Natural killer cell treated with Interleukin-12 subunit alpha and Interleukin-12 subunit beta and Interleukin-15 and Interleukin-18, amount 100 ng/mL, for 72 hours (primary cell): ENCODE measurements at regions not wholly inside any gene's neighbourhood (a gene's known extent, or its start where the extent isn't known, plus 50 kb on each side); places are given as distances from the start of the nearest gene placed in this dataset.

Experiments
- ATAC-seq, 2 donors: fragments of 150-1000 bp; cut with Tn5 transposase in 1 of 2; sonication (Bioruptor Pico), chemical (Tn5 transposase) in 1 of 2; 2 replicates each; pipeline ENCODE4 v1.10.0; 2021
- DNase-seq: peaks from one replicate; pipeline ENCODE4 v3.0.0; 2022; ENCODE audit warnings: low spot score
- H3K27ac Mint-ChIP-seq, 2 donors: 1 replicate in 1 of 2; 2 replicates in 1 of 2; pipeline ENCODE4 v1.8.0; 2022; ENCODE audit warnings: mixed read lengths in 2 of 2, mild to moderate bottlenecking in 1 of 2, moderate library complexity in 1 of 2
- H3K27me3 Mint-ChIP-seq, 2 donors: 1 replicate in 1 of 2; 2 replicates in 1 of 2; pipeline ENCODE4 v1.8.0; 2022; ENCODE audit warnings: mixed read lengths in 2 of 2
- H3K36me3 Mint-ChIP-seq: one replicate; pipeline ENCODE4 v1.8.0; 2022; ENCODE audit warnings: mixed read lengths
- H3K4me1 Mint-ChIP-seq, 2 donors: 1 replicate in 1 of 2; 2 replicates in 1 of 2; pipeline ENCODE4 v1.8.0; 2022; ENCODE audit warnings: low read depth in 2 of 2, mixed read lengths in 2 of 2, mild to moderate bottlenecking in 1 of 2
- H3K4me3 Mint-ChIP-seq: one replicate; pipeline ENCODE4 v1.8.0; 2022; ENCODE audit warnings: mixed read lengths
- H3K9me3 Mint-ChIP-seq: 2 replicates; pipeline ENCODE4 v1.8.0; 2022; ENCODE audit warnings: mixed read lengths

DNA sequence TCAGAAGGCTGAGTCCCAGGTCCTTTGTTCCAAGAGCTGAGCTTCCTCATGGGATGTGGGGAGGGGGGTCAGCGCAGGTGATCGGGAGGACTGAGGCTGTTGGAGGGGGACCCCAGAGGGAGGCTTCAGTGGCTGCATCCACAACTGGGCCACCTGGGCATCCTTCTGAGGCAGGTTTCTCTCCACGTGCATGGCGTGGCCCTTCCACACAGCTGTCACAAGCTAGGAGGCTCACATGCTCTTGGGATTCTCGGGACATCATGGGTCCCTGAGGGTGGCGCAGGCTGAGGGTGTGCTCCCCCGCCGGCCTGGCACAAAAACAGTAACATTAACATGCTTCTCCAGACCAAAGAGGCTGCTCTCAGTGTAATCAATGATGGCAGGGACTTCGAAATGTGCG, 229.6 kb upstream of the AJAP1 start:
- Mint-ChIP-seq H3K27ac (no peak overlapping the region), H3K4me3 (no peak overlapping the region), H3K36me3 (no peaks in the 10 kb centered on the region), H3K27me3 (peaks cover 5 to 7% of the 10 kb centered on the region in 2 donors), H3K9me3 (peaks cover 9% of the 10 kb centered on the region), H3K4me1 (no peaks in the 10 kb centered on the region)
- ATAC-seq (no peak), DNase-seq (no peak)

DNA sequence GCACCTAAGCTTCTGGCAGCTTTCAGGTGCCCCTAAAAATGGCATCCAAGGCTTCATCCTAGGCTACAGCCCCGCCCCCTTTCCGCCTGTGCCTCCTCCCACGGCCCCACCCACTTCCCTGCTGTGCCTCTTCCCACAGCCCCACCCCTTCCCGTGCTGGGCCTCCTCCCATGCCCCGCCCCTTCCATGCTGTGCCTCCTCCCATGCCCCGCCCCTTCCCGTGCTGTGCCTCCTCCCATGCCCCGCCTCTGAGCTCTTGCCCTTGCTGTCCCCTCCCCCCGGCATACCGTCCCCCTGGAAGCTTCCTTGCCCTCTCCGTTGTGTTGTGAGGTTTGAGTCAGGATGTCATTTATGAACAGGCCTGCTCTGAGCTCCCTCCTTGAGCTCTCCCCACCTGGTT, 228.5 kb upstream of the AJAP1 start:
- H3K27ac Mint-ChIP-seq: no peak overlapping the region

DNA sequence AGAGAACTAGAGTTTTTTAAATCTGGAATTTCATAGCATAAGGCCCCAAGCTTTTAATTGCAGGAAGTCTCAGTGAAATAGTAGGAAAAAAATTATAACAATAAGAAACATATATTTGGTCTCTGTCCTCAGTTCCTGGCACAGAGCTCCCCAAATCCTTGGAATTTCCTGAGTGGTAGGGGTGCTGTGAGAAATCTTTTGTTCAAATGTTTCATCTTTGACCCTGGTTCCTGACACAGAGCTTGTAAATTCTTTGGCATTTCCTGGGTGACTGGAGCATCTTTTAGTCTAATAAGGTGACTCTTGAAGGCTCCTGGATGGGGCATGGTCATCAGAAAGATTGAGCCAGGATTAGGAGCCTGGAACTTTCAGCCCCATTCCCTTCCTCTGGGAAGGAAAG, 225.7 kb upstream of the AJAP1 start:
- Mint-ChIP-seq H3K36me3 (no peaks in the 10 kb centered on the region), H3K27me3 (no peaks in the 10 kb centered on the region), H3K9me3 (peaks cover 4% of the 10 kb centered on the region), H3K4me1 (no peaks in the 10 kb centered on the region), H3K27ac (no peak overlapping the region), H3K4me3 (no peak overlapping the region)
- DNase-seq: no peak
- ATAC-seq: no peak

More for the DNA sequence above, 228.5 kb upstream of the AJAP1 start:
- Mint-ChIP-seq H3K4me1 (no peaks in the 10 kb centered on the region), H3K36me3 (no peaks in the 10 kb centered on the region), H3K27me3 (no peaks in the 10 kb centered on the region), H3K9me3 (peaks cover 4% of the 10 kb centered on the region), H3K4me3 (no peak overlapping the region)
- DNase-seq: no peak
- no peak for ATAC-seq

DNA sequence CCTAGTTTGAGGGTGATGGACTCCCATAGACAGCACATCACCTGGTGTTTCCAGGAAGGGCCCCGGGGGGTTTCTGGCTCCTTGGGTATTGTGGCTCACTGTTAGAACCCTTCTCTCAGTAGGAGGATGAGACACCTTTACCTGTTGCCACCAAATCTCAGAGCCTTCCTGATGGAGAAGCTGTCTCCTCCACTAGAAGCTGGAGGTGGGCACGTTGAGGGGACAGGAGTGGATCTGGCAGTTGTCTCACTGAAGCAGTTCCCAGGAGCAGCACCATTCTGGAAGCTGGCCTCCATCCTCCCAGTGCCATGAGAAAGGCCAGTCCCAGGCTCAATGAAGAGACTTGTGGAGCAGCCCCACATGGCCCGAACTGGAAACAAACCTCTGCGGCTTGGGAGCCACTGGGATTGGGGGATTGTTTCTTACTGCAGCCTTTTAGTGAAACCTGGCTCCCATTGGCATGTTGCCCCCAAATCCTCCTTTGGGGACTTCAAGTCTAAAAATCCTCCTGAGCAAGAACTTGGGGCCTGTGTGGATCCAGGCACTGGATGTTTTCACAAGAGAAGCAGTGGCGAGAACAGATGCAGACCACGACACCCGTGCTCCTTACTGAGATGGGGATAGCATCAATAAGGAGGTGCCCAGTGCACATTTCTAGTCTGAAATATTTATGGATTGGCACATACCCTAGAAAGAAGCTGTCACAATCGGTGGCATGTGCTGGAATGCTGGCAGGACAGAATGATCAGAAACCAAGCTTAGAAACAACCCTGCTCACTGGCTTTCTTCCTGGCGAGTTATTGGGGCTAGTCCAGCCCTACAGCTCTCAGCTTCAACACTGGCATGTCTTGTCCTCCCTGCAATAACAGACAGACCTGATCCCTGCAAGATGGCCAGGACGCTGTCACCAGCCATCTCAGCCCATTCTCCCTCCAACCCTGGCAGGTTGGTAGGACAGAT, 223.7 kb upstream of the AJAP1 start:
- Mint-ChIP-seq H3K9me3 (peaks cover 4% of the 10 kb centered on the region), H3K27ac (no peak overlapping the region), H3K4me3 (no peak overlapping the region), H3K27me3 (peaks cover 0 to 11% of the 10 kb centered on the region in 2 donors), H3K36me3 (no peaks in the 10 kb centered on the region), H3K4me1 (no peaks in the 10 kb centered on the region)
- ATAC-seq: no peak
- DNase-seq: peak; percentile 49

DNA sequence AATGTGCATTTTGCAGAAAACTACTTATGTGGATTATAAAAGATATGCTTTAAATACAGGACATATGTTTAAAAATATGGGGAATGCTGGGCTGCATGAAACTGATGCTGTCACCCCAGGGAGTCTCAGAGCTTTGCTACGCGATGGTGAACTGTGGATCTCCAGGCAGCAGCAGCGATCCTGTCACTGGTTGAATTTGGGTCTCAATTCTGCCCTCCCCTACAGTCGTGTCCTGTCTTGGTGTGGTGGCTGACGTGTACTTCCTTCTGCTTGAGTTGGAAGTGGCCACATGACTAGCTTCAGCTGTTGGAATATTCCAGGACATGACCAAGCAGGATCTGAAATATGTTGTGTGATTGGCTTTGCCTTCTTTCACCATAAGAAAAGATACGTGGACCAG, 222.9 kb upstream of the AJAP1 start:
- no peak for ATAC-seq
- no peak overlapping the region for H3K27ac Mint-ChIP-seq
- peaks cover 0 to 13% of the 10 kb centered on the region in 2 donors for H3K27me3 Mint-ChIP-seq
- no peaks in the 10 kb centered on the region for H3K4me1 Mint-ChIP-seq
- peaks cover 4% of the 10 kb centered on the region for H3K9me3 Mint-ChIP-seq
- H3K4me3 Mint-ChIP-seq: no peak overlapping the region
- H3K36me3 Mint-ChIP-seq: no peaks in the 10 kb centered on the region
- DNase-seq: no peak

DNA sequence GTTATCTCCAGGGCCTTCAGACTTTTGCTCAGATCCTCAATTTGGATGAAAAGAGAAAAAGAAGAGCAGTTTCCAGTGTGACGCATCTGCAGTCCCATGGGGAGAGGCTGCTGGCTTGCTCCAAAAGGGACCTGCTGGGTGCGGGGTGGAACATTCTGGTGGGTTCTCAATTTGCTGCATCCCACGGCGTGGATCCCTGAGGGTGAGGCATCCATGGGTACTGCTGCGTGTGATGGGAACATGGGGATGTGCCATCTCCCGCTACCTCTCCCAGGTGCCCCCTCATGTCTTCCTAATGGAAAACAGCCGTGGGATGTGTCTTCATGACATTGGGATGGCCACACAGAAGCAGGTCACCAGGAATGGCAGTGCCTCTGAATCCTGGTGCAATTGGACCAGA, 221.3 kb upstream of the AJAP1 start:
- Mint-ChIP-seq H3K9me3 (no peaks in the 10 kb centered on the region), H3K27me3 (peaks cover 3 to 13% of the 10 kb centered on the region in 2 donors), H3K27ac (no peak overlapping the region), H3K4me3 (no peak overlapping the region), H3K36me3 (no peaks in the 10 kb centered on the region), H3K4me1 (no peaks in the 10 kb centered on the region)
- DNase-seq (no peak), ATAC-seq (no peak)

DNA sequence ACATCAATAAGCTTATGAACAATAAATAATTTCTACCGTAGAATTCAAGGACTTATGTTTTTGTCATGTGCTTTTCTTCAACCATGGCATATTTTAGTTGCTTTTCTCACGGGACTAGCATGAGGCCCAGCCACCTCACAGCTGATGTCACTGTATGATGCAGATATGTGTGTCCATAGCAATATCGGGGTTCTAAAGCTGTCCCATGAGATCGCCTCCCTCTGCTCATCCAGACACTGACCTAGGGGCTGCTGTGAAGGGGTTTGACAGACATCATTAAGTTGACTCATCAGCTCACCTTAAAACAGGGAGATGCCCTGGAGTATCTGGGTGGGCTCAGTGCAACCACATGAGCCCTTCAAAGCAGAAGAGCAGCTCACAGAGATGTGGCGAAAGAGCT, 210.3 kb upstream of the AJAP1 start:
- Mint-ChIP-seq H3K4me3 (no peak overlapping the region), H3K9me3 (no peaks in the 10 kb centered on the region), H3K4me1 (no peaks in the 10 kb centered on the region), H3K27ac (no peak overlapping the region), H3K27me3 (peaks cover 31 to 41% of the 10 kb centered on the region in 2 donors), H3K36me3 (no peaks in the 10 kb centered on the region)
- ATAC-seq (no peak), DNase-seq (no peak)

DNA sequence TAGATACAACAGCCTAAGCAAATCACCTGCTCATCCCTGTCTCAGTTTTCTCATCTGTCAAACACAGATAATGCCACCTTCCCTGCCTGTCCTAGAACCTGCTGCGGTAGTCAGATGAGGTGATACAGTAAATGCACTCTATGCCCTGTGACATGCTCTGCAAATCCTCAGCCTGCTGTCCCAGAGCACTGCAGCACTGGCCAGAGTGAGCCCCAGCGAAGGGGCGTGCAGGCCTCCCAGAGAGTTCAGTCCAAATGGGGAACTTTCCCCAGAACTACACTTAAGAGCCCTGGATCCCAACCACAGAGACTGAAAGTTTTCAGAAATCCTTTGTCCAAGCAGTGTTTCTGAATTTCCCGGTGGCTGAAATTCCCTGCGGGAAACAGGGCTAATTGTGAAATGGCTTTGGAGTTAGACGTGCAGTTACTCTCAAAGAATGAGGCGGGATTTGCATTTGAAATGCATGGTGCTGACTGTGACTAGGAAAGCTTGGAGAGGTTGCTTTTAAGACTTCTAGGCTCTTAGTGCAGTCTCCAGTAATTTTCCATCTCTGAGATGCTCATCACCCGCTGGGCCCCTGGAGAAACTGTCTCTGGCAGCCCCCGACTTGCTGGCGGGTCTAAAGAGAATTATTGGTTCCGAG, 206.5 kb upstream of the AJAP1 start:
- no peak overlapping the region for H3K27ac Mint-ChIP-seq

DNA sequence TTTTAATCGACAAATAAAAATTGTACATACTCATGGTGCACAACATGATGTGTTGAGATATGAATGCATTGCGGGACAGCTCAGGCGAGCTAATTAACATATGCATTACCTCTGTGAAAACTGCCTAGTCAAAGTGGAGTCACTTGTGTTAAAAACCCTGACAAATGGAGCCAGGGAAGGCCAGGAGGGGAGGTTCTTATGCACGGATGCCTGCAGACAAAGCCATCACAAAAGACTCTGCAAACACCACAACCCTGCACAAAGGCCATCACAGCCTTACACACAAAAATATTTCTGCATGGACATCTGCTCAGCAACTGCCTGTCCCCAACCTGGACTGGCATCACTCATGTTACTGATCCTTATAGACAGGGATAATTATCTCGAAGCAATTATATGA, 204.4 kb upstream of the AJAP1 start:
- no peak overlapping the region for H3K4me3 Mint-ChIP-seq
- H3K27me3 Mint-ChIP-seq: peaks cover 24 to 27% of the 10 kb centered on the region in 2 donors
- no peaks in the 10 kb centered on the region for H3K9me3 Mint-ChIP-seq
- ATAC-seq: no peak
- H3K4me1 Mint-ChIP-seq: no peaks in the 10 kb centered on the region
- no peak overlapping the region for H3K27ac Mint-ChIP-seq
- no peaks in the 10 kb centered on the region for H3K36me3 Mint-ChIP-seq
- DNase-seq: no peak

More for the DNA sequence above, 206.5 kb upstream of the AJAP1 start:
- Mint-ChIP-seq H3K27me3 (peaks cover 38 to 39% of the 10 kb centered on the region in 2 donors), H3K4me1 (no peaks in the 10 kb centered on the region), H3K36me3 (no peaks in the 10 kb centered on the region), H3K9me3 (no peaks in the 10 kb centered on the region), H3K4me3 (no peak overlapping the region)
- ATAC-seq (no peak), DNase-seq (no peak)

DNA sequence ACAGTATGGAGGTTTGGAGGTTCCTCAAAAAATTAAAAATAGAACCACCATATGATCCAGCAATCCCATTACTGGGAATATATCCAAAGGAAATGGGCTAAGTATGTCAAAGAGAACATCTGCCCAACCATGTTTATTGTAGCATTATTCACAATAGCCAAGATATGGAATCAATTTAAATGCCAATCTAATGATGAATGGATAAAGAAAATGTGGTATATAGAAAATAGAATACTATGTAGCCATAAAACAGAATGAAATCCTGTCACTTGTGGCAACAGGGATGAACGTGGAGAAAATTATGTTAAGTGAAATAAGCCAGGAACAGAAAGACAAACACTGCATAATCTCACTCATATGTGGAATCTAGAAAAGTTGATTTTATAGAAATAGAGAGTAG, 201.7 kb upstream of the AJAP1 start:
- Mint-ChIP-seq H3K4me1 (no peaks in the 10 kb centered on the region), H3K27ac (no peak overlapping the region), H3K9me3 (no peaks in the 10 kb centered on the region), H3K27me3 (peaks cover 8 to 9% of the 10 kb centered on the region in 2 donors), H3K36me3 (no peaks in the 10 kb centered on the region), H3K4me3 (no peak overlapping the region)
- ATAC-seq: no peak
- DNase-seq: no peak

DNA sequence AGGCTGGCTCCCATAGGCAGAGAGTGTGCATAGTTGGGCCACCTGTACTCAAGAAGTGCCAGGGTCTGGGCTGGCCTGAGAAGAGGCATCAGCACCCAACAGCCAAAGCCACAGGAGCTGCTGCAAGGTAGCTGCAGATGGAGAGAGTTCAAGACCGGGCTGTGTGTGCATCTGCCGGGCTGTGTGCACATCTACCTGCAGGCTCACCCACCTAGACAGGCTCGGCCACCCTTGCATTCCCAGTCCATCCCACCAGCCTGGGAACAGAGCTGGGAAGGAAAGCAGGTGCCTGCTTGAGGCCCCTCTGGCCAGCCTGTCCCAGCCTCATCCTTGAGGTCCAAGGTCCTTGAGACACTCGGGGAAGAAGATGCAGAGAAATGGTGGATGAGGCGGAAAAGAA, 194.4 kb upstream of the AJAP1 start:
- Mint-ChIP-seq H3K27me3 (peaks cover 0 to 5% of the 10 kb centered on the region in 2 donors), H3K4me1 (no peaks in the 10 kb centered on the region), H3K4me3 (no peak overlapping the region), H3K36me3 (no peaks in the 10 kb centered on the region), H3K27ac (no peak overlapping the region), H3K9me3 (no peaks in the 10 kb centered on the region)
- DNase-seq: no peak
- no peak for ATAC-seq

DNA sequence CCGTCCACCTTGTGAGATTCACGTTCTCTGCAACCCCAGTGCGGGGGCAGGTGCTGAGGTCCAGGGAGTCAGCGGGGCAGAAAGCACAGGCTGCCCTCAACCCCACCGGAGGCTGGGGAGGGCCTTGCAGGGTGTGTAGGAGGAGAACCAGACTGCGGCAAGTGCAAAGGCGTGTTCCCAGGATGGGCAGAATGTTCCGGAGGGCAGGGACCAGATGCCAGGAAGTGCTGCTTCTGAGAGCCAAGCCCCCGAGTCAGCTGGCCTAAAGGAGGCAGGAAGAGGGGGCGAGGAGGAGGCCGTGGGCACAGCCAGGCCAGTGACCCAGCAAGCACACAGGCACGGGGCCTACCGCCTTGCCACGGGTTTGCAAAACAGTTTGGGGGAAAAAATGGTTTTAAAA, 193.8 kb upstream of the AJAP1 start:
- no peak for ATAC-seq
- Mint-ChIP-seq H3K36me3 (no peaks in the 10 kb centered on the region), H3K4me3 (no peak overlapping the region), H3K27ac (no peak overlapping the region), H3K4me1 (no peaks in the 10 kb centered on the region), H3K9me3 (no peaks in the 10 kb centered on the region), H3K27me3 (peaks cover 0 to 5% of the 10 kb centered on the region in 2 donors)
- no peak for DNase-seq

DNA sequence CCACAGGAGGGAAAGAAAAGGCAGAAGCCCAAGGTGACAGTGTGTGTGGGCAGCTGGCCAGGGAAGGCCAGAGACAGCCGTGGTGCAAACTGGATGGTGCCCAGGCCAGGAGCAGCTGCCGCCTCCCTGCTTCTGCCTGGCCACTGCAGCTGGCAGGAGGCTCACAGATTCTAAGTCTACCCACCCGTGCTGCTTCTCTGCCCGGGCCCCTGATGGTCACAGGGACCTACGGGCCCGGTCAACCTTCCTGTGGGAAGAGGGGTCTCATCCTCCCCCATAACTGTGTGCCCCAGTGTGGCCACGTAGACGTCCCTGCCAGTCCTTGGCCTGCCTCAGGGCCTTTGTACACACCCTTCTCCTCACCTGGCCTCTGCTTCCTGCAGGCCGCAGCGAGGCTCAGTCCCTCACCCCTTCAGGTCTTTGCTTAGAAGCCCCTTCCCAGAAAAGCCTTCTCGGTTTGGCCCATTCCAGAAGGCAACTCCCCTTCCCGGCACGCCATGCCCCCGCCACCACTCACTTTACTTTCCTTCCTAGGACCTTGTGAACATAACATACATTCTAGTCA, 192.6 kb upstream of the AJAP1 start:
- ATAC-seq (no peak), DNase-seq (no peak)
- H3K4me3 Mint-ChIP-seq: no peak overlapping the region
- no peak overlapping the region for H3K27ac Mint-ChIP-seq
- H3K4me1 Mint-ChIP-seq: no peaks in the 10 kb centered on the region
- peaks cover 0 to 3% of the 10 kb centered on the region in 2 donors for H3K27me3 Mint-ChIP-seq
- no peaks in the 10 kb centered on the region for H3K36me3 Mint-ChIP-seq
- no peaks in the 10 kb centered on the region for H3K9me3 Mint-ChIP-seq

DNA sequence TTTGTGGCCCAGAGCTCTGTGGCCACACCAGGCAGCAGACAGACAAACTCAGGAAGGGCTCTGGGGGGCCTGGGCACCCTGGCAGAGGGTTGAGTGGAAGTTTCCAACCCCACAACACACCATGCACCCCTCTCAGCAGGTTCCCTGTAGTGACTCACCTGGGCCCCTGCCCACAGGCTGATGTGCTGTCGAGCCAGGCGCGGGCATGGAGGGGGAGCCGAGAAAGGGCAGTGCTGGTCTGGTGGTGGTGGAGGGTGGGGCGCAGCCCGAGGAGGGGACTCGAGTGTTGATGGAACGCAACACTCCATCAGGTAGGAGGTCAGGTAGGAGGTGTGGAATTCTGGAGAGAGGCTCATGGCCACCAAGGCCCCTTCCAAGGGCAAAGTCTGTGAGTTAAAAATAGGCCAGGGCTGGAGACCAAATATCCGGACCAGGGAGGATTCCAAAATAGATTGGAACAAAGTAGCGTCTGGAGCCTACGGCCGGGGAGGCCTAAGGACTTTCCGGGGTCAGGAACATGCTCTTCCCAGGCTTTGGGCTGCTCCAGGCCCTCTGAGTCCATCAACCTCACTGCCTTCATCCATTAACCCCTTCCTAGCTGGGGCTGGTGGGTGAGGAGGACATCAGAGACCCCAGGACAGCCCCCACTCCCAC, 191.5 kb upstream of the AJAP1 start:
- Mint-ChIP-seq H3K27ac (no peak overlapping the region), H3K4me1 (no peaks in the 10 kb centered on the region), H3K9me3 (no peaks in the 10 kb centered on the region), H3K4me3 (no peak overlapping the region), H3K36me3 (no peaks in the 10 kb centered on the region), H3K27me3 (peaks cover 0 to 3% of the 10 kb centered on the region in 2 donors)
- no peak for ATAC-seq
- no peak for DNase-seq
